ENCODE measurements at regions not wholly inside any gene's neighbourhood (a gene's known extent, or its start where the extent isn't known, plus 50 kb on each side); places are given as distances from the start of the nearest gene placed in this dataset.

DNA sequence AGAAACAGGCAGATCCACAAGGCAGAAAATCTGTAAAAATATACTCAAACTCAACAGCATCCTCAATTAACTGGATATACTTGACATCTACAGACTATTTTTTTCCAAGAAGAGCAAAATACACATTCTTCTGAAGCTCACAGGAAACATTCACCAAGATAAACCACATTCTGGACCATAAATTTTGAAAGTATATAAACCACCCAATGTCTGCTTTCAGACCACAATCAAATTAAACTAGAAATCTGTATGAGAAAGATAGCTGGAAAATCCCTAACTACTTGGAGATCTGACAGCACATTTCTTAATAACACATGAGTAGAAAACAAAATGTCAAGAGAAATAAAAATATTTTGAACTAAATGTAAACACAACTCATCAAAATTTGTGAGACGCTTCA is 195.5 kb downstream of the ERMARD start:
- DNase-seq (ENCODE audit: low read depth), result no peak
- TF ChIP-seq, protein P1, sequence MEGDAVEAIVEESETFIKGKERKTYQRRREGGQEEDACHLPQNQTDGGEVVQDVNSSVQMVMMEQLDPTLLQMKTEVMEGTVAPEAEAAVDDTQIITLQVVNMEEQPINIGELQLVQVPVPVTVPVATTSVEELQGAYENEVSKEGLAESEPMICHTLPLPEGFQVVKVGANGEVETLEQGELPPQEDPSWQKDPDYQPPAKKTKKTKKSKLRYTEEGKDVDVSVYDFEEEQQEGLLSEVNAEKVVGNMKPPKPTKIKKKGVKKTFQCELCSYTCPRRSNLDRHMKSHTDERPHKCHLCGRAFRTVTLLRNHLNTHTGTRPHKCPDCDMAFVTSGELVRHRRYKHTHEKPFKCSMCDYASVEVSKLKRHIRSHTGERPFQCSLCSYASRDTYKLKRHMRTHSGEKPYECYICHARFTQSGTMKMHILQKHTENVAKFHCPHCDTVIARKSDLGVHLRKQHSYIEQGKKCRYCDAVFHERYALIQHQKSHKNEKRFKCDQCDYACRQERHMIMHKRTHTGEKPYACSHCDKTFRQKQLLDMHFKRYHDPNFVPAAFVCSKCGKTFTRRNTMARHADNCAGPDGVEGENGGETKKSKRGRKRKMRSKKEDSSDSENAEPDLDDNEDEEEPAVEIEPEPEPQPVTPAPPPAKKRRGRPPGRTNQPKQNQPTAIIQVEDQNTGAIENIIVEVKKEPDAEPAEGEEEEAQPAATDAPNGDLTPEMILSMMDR (IDR thresholded peaks at IDR 0.05; ENCODE audit: insufficient read depth, low read length), result no peak
- H3K4me3 ChIP-seq (ENCODE audit: low read depth, low read length), result no peak overlapping the region

DNA sequence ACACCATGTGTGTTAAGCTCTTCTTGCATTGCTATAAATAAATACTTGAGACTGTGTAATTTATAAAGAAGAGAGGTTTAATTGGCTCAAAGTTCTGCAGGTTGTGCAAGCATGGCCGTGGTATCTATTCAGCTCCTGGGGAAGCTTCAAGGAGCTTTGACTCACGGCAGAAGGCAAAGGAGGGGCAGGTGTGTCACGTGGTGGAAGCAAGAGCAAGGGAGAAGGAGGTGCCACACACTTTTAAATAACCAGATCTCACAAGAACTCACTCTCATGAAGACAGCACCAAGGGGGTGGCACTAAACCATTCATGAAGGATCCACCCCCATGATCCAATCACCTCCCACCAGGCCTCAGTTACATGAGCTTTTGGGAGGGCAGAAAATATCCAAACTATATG is 193.7 kb downstream of the ERMARD start:
- DNase-seq (ENCODE audit: low read depth), result no peak
- no peak overlapping the region for H3K4me3 ChIP-seq (ENCODE audit: low read depth, low read length)
- TF ChIP-seq, protein P1 (IDR thresholded peaks at IDR 0.05; ENCODE audit: insufficient read depth, low read length), result no peak

DNA sequence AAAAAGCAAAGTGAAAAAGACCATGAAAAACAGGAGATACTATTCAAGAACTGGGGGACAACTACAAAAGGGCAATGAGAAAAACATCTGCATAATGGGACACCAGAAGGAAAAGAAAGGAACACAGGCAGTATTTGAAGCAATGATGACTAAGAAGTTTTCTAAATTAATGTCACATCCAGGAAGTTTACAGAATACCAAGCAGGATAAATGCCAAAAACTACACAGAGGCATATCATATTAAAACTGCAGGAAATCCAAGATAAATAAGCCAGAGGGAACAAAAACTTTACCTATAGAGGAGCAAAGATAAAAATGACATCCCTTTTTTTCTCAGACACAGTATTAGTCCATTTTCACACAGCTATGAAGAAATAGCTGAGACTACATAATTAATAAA is 193.0 kb downstream of the ERMARD start:
- DNase-seq (ENCODE audit: low read depth), result no peak
- TF ChIP-seq, protein P1 (IDR thresholded peaks at IDR 0.05; ENCODE audit: insufficient read depth, low read length), result no peak
- H3K4me3 ChIP-seq (ENCODE audit: low read depth, low read length), result no peak overlapping the region

DNA sequence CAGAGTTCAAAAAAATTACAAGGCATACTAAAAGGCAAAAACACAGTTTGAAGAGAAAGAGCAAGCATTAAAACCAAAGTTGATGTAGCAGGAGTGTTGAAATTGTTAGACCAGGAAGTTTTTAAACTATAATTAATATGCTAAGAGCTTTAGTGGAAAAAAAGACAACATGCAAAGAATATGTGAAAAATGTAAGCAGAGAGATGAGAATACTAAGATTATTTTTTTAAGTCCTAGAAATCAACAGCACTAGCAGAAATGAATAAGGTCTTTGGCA is 192.6 kb downstream of the ERMARD start:
- DNase-seq (ENCODE audit: low read depth), result no peak
- TF ChIP-seq, protein P1 (IDR thresholded peaks at IDR 0.05; ENCODE audit: insufficient read depth, low read length), result no peak
- H3K4me3 ChIP-seq (ENCODE audit: low read depth, low read length), result no peak overlapping the region

DNA sequence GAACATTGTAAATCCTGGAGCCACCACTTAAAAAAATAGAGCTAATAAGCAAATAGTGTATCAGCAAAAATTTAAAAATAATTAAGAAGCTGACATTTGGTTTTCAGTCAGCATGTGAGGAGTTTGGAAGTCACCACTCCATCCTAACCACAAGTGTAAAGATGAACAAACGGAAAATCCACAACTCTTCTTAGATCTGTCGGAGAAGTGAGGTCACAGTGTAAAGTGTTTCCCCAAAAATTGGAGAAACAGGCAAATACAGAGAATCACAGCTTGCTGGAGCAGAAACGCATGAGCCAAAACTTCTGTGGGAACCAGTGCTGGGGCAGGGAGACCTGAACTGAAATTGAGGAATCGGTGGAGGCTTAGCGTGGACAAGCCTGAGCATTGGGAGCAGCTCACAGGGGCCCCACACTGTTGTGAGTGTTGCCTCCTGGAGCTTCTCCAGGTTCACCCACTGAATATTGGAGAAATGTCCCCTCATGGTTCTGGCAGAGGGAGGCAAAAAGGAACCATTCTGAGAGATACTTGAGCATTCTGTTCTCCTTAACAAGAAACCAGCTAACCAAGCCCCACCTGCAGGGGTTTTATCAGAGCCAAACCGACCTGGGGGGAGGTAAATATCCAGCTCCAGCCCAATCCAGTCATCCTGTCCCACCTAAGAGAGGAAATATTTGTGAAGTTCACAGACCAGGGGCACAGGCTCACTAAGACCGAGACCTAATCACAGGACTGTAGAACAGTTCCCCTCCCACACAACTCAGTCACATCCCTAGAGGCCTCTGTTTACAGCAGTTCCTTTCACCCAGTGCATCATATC is 192.0 kb downstream of the ERMARD start:
- TF ChIP-seq, protein P1 (IDR thresholded peaks at IDR 0.05; ENCODE audit: insufficient read depth, low read length), result no peak
- no peak overlapping the region for H3K4me3 ChIP-seq (ENCODE audit: low read depth, low read length)
- no peak for DNase-seq (ENCODE audit: low read depth)

DNA sequence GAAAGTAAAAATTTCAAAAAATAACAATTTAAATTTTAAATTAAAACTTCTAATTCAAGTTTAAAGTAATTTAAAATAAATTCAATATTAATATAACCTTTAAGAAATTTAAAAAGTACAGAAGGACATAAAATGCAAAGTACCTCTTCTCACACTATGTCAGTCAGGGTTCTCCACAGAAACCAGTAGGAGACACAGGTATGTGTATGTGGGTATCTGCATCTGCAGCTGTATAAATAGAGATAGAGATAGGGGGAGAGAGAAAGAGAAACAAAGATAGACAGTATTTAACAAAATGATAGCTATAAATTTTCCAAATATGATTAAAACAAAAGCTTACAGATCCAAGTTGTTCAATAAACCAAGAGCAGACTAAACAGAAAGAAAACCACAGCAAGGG is 190.8 kb downstream of the ERMARD start:
- H3K4me3 ChIP-seq (ENCODE audit: low read depth, low read length), result no peak overlapping the region
- DNase-seq (ENCODE audit: low read depth), result no peak
- TF ChIP-seq, protein P1 (IDR thresholded peaks at IDR 0.05; ENCODE audit: insufficient read depth, low read length), result no peak
